HTR-8/SVneo (cell line): ENCODE measurements at regions not wholly inside any gene's neighbourhood (a gene's known extent, or its start where the extent isn't known, plus 50 kb on each side); places are given as distances from the start of the nearest gene placed in this dataset.
"Not testable (repeated sequence)": the region's sequence is repeated elsewhere in the genome, so short reads cannot be mapped to it uniquely, and the experiment has no call there.

ENCODE experiments used
- DNase-seq: peaks from one replicate; pipeline ENCODE4 v3.0.0; 2011; ENCODE audit warnings: low spot score, mixed read lengths; ENCODE audit not compliant: insufficient read length
- FAIRE-seq: peaks from 2 replicates; lab custom pipeline; 2011; peaks lifted over from hg19 to GRCh38; lab: Jason Lieb, UNC

GRCh38 chrX:142742581-142742980 is 283.1 kb upstream of the SPANXN4 start:
- DNase-seq, result peak; percentile 0
- FAIRE-seq, result no peak

GRCh38 chrX:142733327-142733726 is 292.4 kb upstream of the SPANXN4 start:
- FAIRE-seq (no peak), DNase-seq (no peak)

GRCh38 chrX:142711796-142712290 is 313.9 kb upstream of the SPANXN4 start:
- DNase-seq (no peak), FAIRE-seq (no peak)

- no peak for FAIRE-seq
- no peak for DNase-seq
Measured at GRCh38 chrX:142702749-142703148, 323.0 kb upstream of the SPANXN4 start.

GRCh38 chrX:142688256-142688655 is 337.5 kb upstream of the SPANXN4 start:
- DNase-seq (no peak), FAIRE-seq (no peak)

- FAIRE-seq (no peak), DNase-seq (no peak)
Measured at GRCh38 chrX:142686653-142687283, 339.0 kb upstream of the SPANXN4 start.

- FAIRE-seq (no peak), DNase-seq (no peak)
Measured at GRCh38 chrX:142686206-142686605, 339.5 kb upstream of the SPANXN4 start.

GRCh38 chrX:142680038-142680437 is 345.7 kb upstream of the SPANXN4 start:
- FAIRE-seq (no peak), DNase-seq (no peak)

- FAIRE-seq, result no peak
- DNase-seq, result no peak
Measured at GRCh38 chrX:142671036-142671435, 354.7 kb upstream of the SPANXN4 start.

GRCh38 chrX:142663330-142664095 is 362.2 kb upstream of the SPANXN4 start:
- FAIRE-seq (no peak), DNase-seq (no peak)

GRCh38 chrX:142661696-142662095 is 364.0 kb upstream of the SPANXN4 start:
- DNase-seq (no peak), FAIRE-seq (no peak)

GRCh38 chrX:142655507-142655906 is 370.2 kb upstream of the SPANXN4 start:
- FAIRE-seq (no peak), DNase-seq (no peak)

GRCh38 chrX:142637206-142637605 is 388.5 kb upstream of the SPANXN4 start:
- no peak for FAIRE-seq
- DNase-seq, result no peak

- no peak for FAIRE-seq
- DNase-seq, result no peak
Measured at GRCh38 chrX:142616636-142617035, 409.1 kb upstream of the SPANXN4 start.

- DNase-seq, result no peak
- FAIRE-seq, result no peak
Measured at GRCh38 chrX:142613403-142613802, 408.3 kb upstream of the MAGEC2 start.

GRCh38 chrX:142606629-142607028 is 401.5 kb upstream of the MAGEC2 start:
- FAIRE-seq, DNase-seq: not testable (repeated sequence)

- FAIRE-seq, result no peak
- no peak for DNase-seq
Measured at GRCh38 chrX:142601792-142602191, 396.7 kb upstream of the MAGEC2 start.

GRCh38 chrX:142593361-142593862 is 388.3 kb upstream of the MAGEC2 start:
- DNase-seq, result no peak
- no peak for FAIRE-seq

GRCh38 chrX:142576615-142577014 is 371.5 kb upstream of the MAGEC2 start:
- DNase-seq (no peak), FAIRE-seq (no peak)

GRCh38 chrX:142549923-142550322 is 344.8 kb upstream of the MAGEC2 start:
- DNase-seq (no peak), FAIRE-seq (no peak)

- DNase-seq (no peak), FAIRE-seq (no peak)
Measured at GRCh38 chrX:142505839-142506238, 300.7 kb upstream of the MAGEC2 start.
